MCF 10A (cell line): ENCODE measurements at regions not wholly inside any gene's neighbourhood (a gene's known extent, or its start where the extent isn't known, plus 50 kb on each side); places are given as distances from the start of the nearest gene placed in this dataset.

Source experiments
- BruUV-seq: library from RNA; stranded (reverse); fragments of 400-500 nt; replicated peaks from 2 replicates; lab custom pipeline; 2021; lab: Mats Ljungman, UMichigan
- CTCF ChIA-PET: fragments of 300-600 bp; sonication (Branson Sonifier 250); formaldehyde crosslinking; extraction: SDS; loops from one replicate; lab custom pipeline; 2021; ENCODE audit warnings: antibody characterized with exemption, inconsistent platforms; lab: Yijun Ruan, JAX
- POLR2A ChIA-PET: fragments of 300-600, 350-650 bp; sonication (Branson Sonifier 250); formaldehyde crosslinking; extraction: SDS; loops from one replicate; lab custom pipeline; 2020; ENCODE audit warnings: antibody characterized with exemption, inconsistent platforms; lab: Yijun Ruan, JAX
- DNase-seq: peaks from one replicate; pipeline ENCODE4 v3.0.0-alpha.2; 2018; ENCODE audit not compliant: unreplicated experiment
- H3K27ac Mint-ChIP-seq: one replicate; pipeline ENCODE4 v1.8.0; 2022; ENCODE audit warnings: mild to moderate bottlenecking, low read depth, mixed read lengths; ENCODE audit not compliant: unreplicated experiment
- H3K27me3 Mint-ChIP-seq: one replicate; pipeline ENCODE4 v1.8.0; 2022; ENCODE audit warnings: mixed read lengths; ENCODE audit not compliant: insufficient read depth, unreplicated experiment
- H3K36me3 Mint-ChIP-seq: one replicate; pipeline ENCODE4 v1.8.0; 2022; ENCODE audit warnings: mild to moderate bottlenecking, moderate library complexity, mixed read lengths; ENCODE audit not compliant: insufficient read depth, unreplicated experiment
- H3K4me1 Mint-ChIP-seq: one replicate; pipeline ENCODE4 v1.8.0; 2022; ENCODE audit warnings: mixed read lengths; ENCODE audit not compliant: insufficient read depth, unreplicated experiment
- H3K4me3 Mint-ChIP-seq: one replicate; pipeline ENCODE4 v1.8.0; 2022; ENCODE audit warnings: mild to moderate bottlenecking, moderate library complexity, mixed read lengths; ENCODE audit not compliant: unreplicated experiment
- H3K9me3 Mint-ChIP-seq: one replicate; pipeline ENCODE4 v1.8.0; 2022; ENCODE audit warnings: mixed read lengths; ENCODE audit not compliant: unreplicated experiment
- CTCF ChIP-seq: fragments of 200-600 bp; IDR thresholded peaks from one replicate; pipeline ENCODE4 v1.8.0; 2022; ENCODE audit warnings: antibody characterized with exemption, mild to moderate bottlenecking; ENCODE audit not compliant: unreplicated experiment
- intact Hi-C: fragments of 100-400 bp; cut with micrococcal nuclease; formaldehyde crosslinking; loops from 2 replicates; pipeline ENCODE4 v1.14.1; 2022

GRCh38 chr12:39047539-39048262 lies 142.3 kb upstream of the CPNE8 start:
- Mint-ChIP-seq H3K36me3 (no peaks in the 10 kb centered on the region), H3K4me1 (no peaks in the 10 kb centered on the region), H3K9me3 (no peaks in the 10 kb centered on the region), H3K27ac (no peak overlapping the region), H3K27me3 (no peaks in the 10 kb centered on the region), H3K4me3 (no peak overlapping the region)
- intact Hi-C loops: no loop called here
- no peak for DNase-seq
- ChIA-PET CTCF (no interaction called here), POLR2A (no interaction called here)
- no peak for TF ChIP-seq CTCF
- BruUV-seq: no TSS peak

- Mint-ChIP-seq H3K27ac (no peak overlapping the region), H3K36me3 (no peaks in the 10 kb centered on the region), H3K4me1 (no peaks in the 10 kb centered on the region), H3K9me3 (no peaks in the 10 kb centered on the region), H3K27me3 (no peaks in the 10 kb centered on the region), H3K4me3 (no peak overlapping the region)
- ChIA-PET CTCF (interaction anchor here (0.6 to 0.7 kb wide), 2 partner anchors 43 to 607 kb away, joined by 3 to 5 read pairs; no protein-coding TSS in a partner anchor), POLR2A (no interaction called here)
- DNase-seq: no peak
- BruUV-seq: no TSS peak
- TF ChIP-seq CTCF: no peak
- intact Hi-C loops: no loop called here
Observed at GRCh38 chr12:39044754-39045153, 139.4 kb upstream of the CPNE8 start.

- no peaks in the 10 kb centered on the region for H3K27me3 Mint-ChIP-seq
- no peak overlapping the region for H3K4me3 Mint-ChIP-seq
- CTCF ChIA-PET: interaction anchor here (0.5 to 1.3 kb wide), 4 partner anchors 10 to 122 kb away, joined by 3 read pairs; no protein-coding TSS in a partner anchor
- H3K27ac Mint-ChIP-seq: no peak overlapping the region
- no peaks in the 10 kb centered on the region for H3K9me3 Mint-ChIP-seq
- intact Hi-C loops: no loop called here
- no peaks in the 10 kb centered on the region for H3K36me3 Mint-ChIP-seq
- H3K4me1 Mint-ChIP-seq: no peaks in the 10 kb centered on the region
- BruUV-seq: no TSS peak
- POLR2A ChIA-PET: interaction anchor here (0.7 kb wide), 2 partner anchors 15 to 22 kb away, joined by 3 to 4 read pairs; no protein-coding TSS in a partner anchor
- TF ChIP-seq CTCF: no peak
- DNase-seq: no peak
Observed at GRCh38 chr12:39043424-39043822, 138.0 kb upstream of the CPNE8 start.

GRCh38 chr12:39040275-39040674 lies 134.9 kb upstream of the CPNE8 start:
- Mint-ChIP-seq H3K27ac (no peak overlapping the region), H3K9me3 (no peaks in the 10 kb centered on the region), H3K27me3 (no peaks in the 10 kb centered on the region), H3K4me3 (no peak overlapping the region), H3K36me3 (no peaks in the 10 kb centered on the region), H3K4me1 (no peaks in the 10 kb centered on the region)
- no peak for TF ChIP-seq CTCF
- intact Hi-C loops: no loop called here
- BruUV-seq: no TSS peak
- POLR2A ChIA-PET: interaction anchor here (0.6 kb wide), 1 partner anchor 32 kb away, joined by 3 read pairs; no protein-coding TSS in a partner anchor
- no peak for DNase-seq
- CTCF ChIA-PET: interaction anchor here (1.1 to 1.4 kb wide), 2 partner anchors 119 to 134 kb away, joined by 3 to 4 read pairs; no protein-coding TSS in a partner anchor
